SK-N-SH (cell line): ENCODE measurements at regions not wholly inside any gene's neighbourhood (a gene's known extent, or its start where the extent isn't known, plus 50 kb on each side); places are given as distances from the start of the nearest gene placed in this dataset.

Experiments used
- CTCF ChIA-PET: fragments of 300-600, 350-600 bp; formaldehyde crosslinking; extraction: SDS; loops from one replicate; lab custom pipeline; 2021; lab: Yijun Ruan, JAX
- POLR2A ChIA-PET: fragments of 350-600 bp; sonication (Branson Sonifier 250); formaldehyde crosslinking; extraction: SDS; loops from one replicate; lab custom pipeline; 2020; ENCODE audit warnings: antibody characterized with exemption, inconsistent platforms; lab: Yijun Ruan, JAX
- DNase-seq: peaks from one replicate; pipeline ENCODE4 v3.0.0; 2012
- H2AFZ ChIP-seq: fragments of 200-600 bp; sonication (generic); 2 replicates; pipeline ENCODE4 v1.8.1; 2016; ENCODE audit warnings: antibody characterized with exemption, mild to moderate bottlenecking, low read depth
- H3F3A ChIP-seq: fragments of 200-600 bp; sonication (generic); replicated peaks from 2 replicates; pipeline ENCODE3; 2016; ENCODE audit warnings: antibody characterized with exemption, mild to moderate bottlenecking; ENCODE audit not compliant: insufficient read depth
- H3K27ac ChIP-seq, 2 experiments: fragments of 200-500 bp in 1 of 2; fragments of 200-600 bp in 1 of 2; sonication (Bioruptor generic) in 1 of 2; sonication (generic), shearing (Covaris generic) in 1 of 2; 2 replicates each; pipeline versions ENCODE4 v1.5.1 to v1.6.1; 2014 to 2016; ENCODE audit warnings: low read depth in 2 of 2, inconsistent platforms in 1 of 2, low read length in 1 of 2, mild to moderate bottlenecking in 1 of 2, mixed read lengths in 1 of 2
- H3K27me3 ChIP-seq: fragments of 200-600 bp; sonication (generic), shearing (Covaris generic); 2 replicates; pipeline ENCODE4 v1.6.1; 2016; ENCODE audit warnings: mixed run types; ENCODE audit not compliant: insufficient read depth
- H3K36me3 ChIP-seq, 2 experiments: fragments of 200-500 bp in 1 of 2; fragments of 200-600 bp in 1 of 2; sonication (Bioruptor generic) in 1 of 2; sonication (generic) in 1 of 2; replicated peaks in 1 of 2; 2 replicates each; pipeline versions ENCODE3 to v1.5.1; 2014 to 2016; ENCODE audit warnings: low read length in 1 of 2, mild to moderate bottlenecking in 1 of 2; ENCODE audit not compliant: insufficient read depth in 2 of 2, control insufficient read depth in 1 of 2
- H3K4me1 ChIP-seq, 2 experiments: fragments of 200-500 bp in 1 of 2; fragments of 200-600 bp in 1 of 2; sonication (Bioruptor generic) in 1 of 2; sonication (generic), shearing (Covaris generic) in 1 of 2; 2 replicates each; pipeline versions ENCODE4 v1.5.1 to v1.6.1; 2014 to 2016; ENCODE audit warnings: low read depth in 1 of 2, low read length in 1 of 2, mixed run types in 1 of 2; ENCODE audit not compliant: insufficient read depth in 2 of 2, control insufficient read depth in 1 of 2
- H3K4me2 ChIP-seq: fragments of 200-600 bp; sonication (generic), shearing (Covaris generic); 2 replicates; pipeline ENCODE4 v1.6.1; 2017; ENCODE audit warnings: mixed run types
- H3K4me3 ChIP-seq, 2 experiments: fragments of 200-500 bp in 1 of 2; fragments of 200-600 bp in 1 of 2; sonication (Bioruptor generic) in 1 of 2; sonication (generic), shearing (Covaris generic) in 1 of 2; 2 replicates each; pipeline versions ENCODE4 v1.5.1 to v1.8.1; 2014 to 2016; ENCODE audit warnings: low read depth in 2 of 2, inconsistent platforms in 1 of 2, low read length in 1 of 2, mild to moderate bottlenecking in 1 of 2, mixed read lengths in 1 of 2, moderate library complexity in 1 of 2
- H3K79me2 ChIP-seq: fragments of 200-600 bp; sonication (generic); 2 replicates; pipeline ENCODE4 v1.8.1; 2017; ENCODE audit warnings: mild to moderate bottlenecking; ENCODE audit not compliant: insufficient read depth
- H3K9ac ChIP-seq: fragments of 200-600 bp; sonication (generic); 2 replicates; pipeline ENCODE4 v1.6.1; 2017; ENCODE audit warnings: mixed run types
- H3K9me2 ChIP-seq: fragments of 200-600 bp; sonication (generic); 2 replicates; pipeline ENCODE4 v1.6.1; 2017; ENCODE audit warnings: mixed run types
- H3K9me3 ChIP-seq: fragments of 200-600 bp; sonication (generic); 2 replicates; pipeline ENCODE4 v1.6.1; 2017; ENCODE audit warnings: mixed run types, mild to moderate bottlenecking, moderate library complexity
- H4K20me1 ChIP-seq: fragments of 200-600 bp; sonication (generic); 2 replicates; pipeline ENCODE4 v1.6.1; 2017; ENCODE audit warnings: mild to moderate bottlenecking, mixed run types; ENCODE audit not compliant: insufficient read depth
- CHD2 ChIP-seq: fragments of 150-350 bp; IDR thresholded peaks from 2 replicates; pipeline ENCODE4 v1.6.1; 2018; ENCODE audit warnings: low read length; ENCODE audit not compliant: partially characterized antibody
- EZH2phosphoT487 ChIP-seq: fragments of 200-600 bp; sonication (generic); IDR thresholded peaks from 2 replicates; pipeline ENCODE4 v1.6.1; 2017; ENCODE audit warnings: low read depth, mixed run types, mild to moderate bottlenecking, antibody characterized with exemption, moderate library complexity, borderline replicate concordance
- FOSL2 ChIP-seq: IDR thresholded peaks from 2 replicates; pipeline ENCODE4 v1.4.0; 2012; ENCODE audit warnings: low read depth, mild to moderate bottlenecking, moderate library complexity, borderline replicate concordance
- FOXJ3 ChIP-seq: sonication (generic); formaldehyde crosslinking; IDR thresholded peaks from 2 replicates; pipeline ENCODE4 v1.5.1; 2020; ENCODE audit warnings: mild to moderate bottlenecking, missing genetic modification reagents
- GABPA ChIP-seq: IDR thresholded peaks from 2 replicates; pipeline ENCODE4 v1.4.0; 2012; ENCODE audit warnings: low read depth, mild to moderate bottlenecking
- MEF2A ChIP-seq: IDR thresholded peaks from 2 replicates; pipeline ENCODE4 v1.4.0; 2012; ENCODE audit warnings: low read depth, borderline replicate concordance
- NFIC ChIP-seq: IDR thresholded peaks from 2 replicates; pipeline ENCODE4 v1.4.0; 2012; ENCODE audit warnings: borderline replicate concordance
- POLR2AphosphoS5 ChIP-seq: IDR thresholded peaks from 2 replicates; pipeline ENCODE4 v1.6.1; 2012; ENCODE audit warnings: low read depth, low read length
- RAD21 ChIP-seq: IDR thresholded peaks from 2 replicates; pipeline ENCODE4 v1.6.1; 2012; ENCODE audit warnings: mild to moderate bottlenecking, low read length
- RCOR1 ChIP-seq: fragments of 150-350 bp; IDR thresholded peaks from 2 replicates; pipeline ENCODE4 v1.6.1; 2017; ENCODE audit warnings: antibody characterized with exemption, low read length
- RXRA ChIP-seq: IDR thresholded peaks from 2 replicates; pipeline ENCODE4 v1.4.0; 2012; ENCODE audit warnings: low read depth, mild to moderate bottlenecking, borderline replicate concordance
- SMC3 ChIP-seq: IDR thresholded peaks from 2 replicates; pipeline ENCODE4 v1.6.1; 2012; ENCODE audit warnings: low read depth, low read length, improper control_type of control experiment
- TCF12 ChIP-seq: IDR thresholded peaks from 2 replicates; pipeline ENCODE4 v1.4.0; 2012
- WGBS: methylation state at CpG from one replicate; pipeline ENCODE4 v1.1.6; 2017; ENCODE audit warnings: low lambda C conversion rate; 5-methylcytosine and 5-hydroxymethylcytosine counted together
- TF ChIP-seq, protein P1 (sequence below): fragments of 150-350 bp; IDR thresholded peaks from 2 replicates; pipeline ENCODE4 v1.6.1; 2017; ENCODE audit warnings: antibody characterized with exemption, low read length, low read depth, borderline replicate concordance
- TF ChIP-seq, protein P2 (sequence below): IDR thresholded peaks from 2 replicates; pipeline ENCODE4; 2012
- TF ChIP-seq, protein P3 (sequence below): IDR thresholded peaks from 2 replicates; pipeline ENCODE4 v1.4.0; 2012; ENCODE audit warnings: low read depth
- TF ChIP-seq, protein P4 (sequence below): fragments of 200-600 bp; sonication (generic); IDR thresholded peaks from 2 replicates; pipeline ENCODE4 v1.6.1; 2017; ENCODE audit warnings: antibody characterized with exemption, mild to moderate bottlenecking, moderate library complexity

DNA sequence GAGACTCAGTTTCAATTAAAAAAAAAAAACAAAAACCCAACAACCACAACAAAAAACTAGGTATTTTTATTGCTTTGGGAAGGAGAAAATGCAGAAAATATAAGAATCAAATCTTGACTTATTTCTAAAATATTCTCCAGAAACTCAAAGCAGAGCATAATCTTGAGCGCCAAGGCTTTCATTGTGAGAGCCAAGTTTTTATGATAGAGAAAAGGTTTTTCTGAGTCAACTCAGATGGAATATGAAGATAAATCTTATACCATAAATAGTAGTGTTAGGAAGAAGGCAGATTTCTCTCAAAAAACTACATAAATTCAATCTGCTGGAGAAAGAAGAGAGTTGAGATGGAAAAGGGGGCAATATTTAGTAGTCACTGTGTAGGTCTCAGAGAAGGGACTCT lies 121.2 kb upstream of the OSR1 start:
- H4K20me1 ChIP-seq = no peaks in the 10 kb centered on the region
- no peak overlapping the region for H3K4me2 ChIP-seq
- H3K27me3 ChIP-seq = peaks cover 4% of the 10 kb centered on the region; the same call in 1 of the 2 replicates
- 61% methylated on average over 1 of the region's 1 CpG for WGBS
- ChIA-PET POLR2A (no interaction called here), CTCF (no interaction called here)
- H3K9ac ChIP-seq = no peak overlapping the region
- no peaks in the 10 kb centered on the region for H3K79me2 ChIP-seq
- H3F3A ChIP-seq = no peaks in the 10 kb centered on the region
- H3K4me1 ChIP-seq = no peaks in the 10 kb centered on the region
- DNase-seq = no peak
- no peak for TF ChIP-seq TCF12
- TF ChIP-seq NFIC = no peak
- no peak for TF ChIP-seq SMC3
- TF ChIP-seq, protein P1, sequence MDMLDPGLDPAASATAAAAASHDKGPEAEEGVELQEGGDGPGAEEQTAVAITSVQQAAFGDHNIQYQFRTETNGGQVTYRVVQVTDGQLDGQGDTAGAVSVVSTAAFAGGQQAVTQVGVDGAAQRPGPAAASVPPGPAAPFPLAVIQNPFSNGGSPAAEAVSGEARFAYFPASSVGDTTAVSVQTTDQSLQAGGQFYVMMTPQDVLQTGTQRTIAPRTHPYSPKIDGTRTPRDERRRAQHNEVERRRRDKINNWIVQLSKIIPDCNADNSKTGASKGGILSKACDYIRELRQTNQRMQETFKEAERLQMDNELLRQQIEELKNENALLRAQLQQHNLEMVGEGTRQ = no peak
- no peak for TF ChIP-seq FOXJ3 (CRISPR knock-in tag)
- TF ChIP-seq CHD2 = no peak
- TF ChIP-seq FOSL2 = no peak
- no peak for TF ChIP-seq RAD21
- TF ChIP-seq, protein P2, sequence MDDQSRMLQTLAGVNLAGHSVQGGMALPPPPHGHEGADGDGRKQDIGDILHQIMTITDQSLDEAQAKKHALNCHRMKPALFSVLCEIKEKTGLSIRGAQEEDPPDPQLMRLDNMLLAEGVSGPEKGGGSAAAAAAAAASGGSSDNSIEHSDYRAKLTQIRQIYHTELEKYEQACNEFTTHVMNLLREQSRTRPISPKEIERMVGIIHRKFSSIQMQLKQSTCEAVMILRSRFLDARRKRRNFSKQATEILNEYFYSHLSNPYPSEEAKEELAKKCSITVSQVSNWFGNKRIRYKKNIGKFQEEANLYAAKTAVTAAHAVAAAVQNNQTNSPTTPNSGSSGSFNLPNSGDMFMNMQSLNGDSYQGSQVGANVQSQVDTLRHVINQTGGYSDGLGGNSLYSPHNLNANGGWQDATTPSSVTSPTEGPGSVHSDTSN = no peak
- no peak for TF ChIP-seq GABPA
- TF ChIP-seq, protein P3, sequence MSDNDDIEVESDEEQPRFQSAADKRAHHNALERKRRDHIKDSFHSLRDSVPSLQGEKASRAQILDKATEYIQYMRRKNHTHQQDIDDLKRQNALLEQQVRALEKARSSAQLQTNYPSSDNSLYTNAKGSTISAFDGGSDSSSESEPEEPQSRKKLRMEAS = no peak
- no peak for TF ChIP-seq POLR2AphosphoS5
- TF ChIP-seq, protein P4, sequence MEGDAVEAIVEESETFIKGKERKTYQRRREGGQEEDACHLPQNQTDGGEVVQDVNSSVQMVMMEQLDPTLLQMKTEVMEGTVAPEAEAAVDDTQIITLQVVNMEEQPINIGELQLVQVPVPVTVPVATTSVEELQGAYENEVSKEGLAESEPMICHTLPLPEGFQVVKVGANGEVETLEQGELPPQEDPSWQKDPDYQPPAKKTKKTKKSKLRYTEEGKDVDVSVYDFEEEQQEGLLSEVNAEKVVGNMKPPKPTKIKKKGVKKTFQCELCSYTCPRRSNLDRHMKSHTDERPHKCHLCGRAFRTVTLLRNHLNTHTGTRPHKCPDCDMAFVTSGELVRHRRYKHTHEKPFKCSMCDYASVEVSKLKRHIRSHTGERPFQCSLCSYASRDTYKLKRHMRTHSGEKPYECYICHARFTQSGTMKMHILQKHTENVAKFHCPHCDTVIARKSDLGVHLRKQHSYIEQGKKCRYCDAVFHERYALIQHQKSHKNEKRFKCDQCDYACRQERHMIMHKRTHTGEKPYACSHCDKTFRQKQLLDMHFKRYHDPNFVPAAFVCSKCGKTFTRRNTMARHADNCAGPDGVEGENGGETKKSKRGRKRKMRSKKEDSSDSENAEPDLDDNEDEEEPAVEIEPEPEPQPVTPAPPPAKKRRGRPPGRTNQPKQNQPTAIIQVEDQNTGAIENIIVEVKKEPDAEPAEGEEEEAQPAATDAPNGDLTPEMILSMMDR = no peak
- TF ChIP-seq RCOR1 = no peak
- no peak for TF ChIP-seq EZH2phosphoT487
- no peak for TF ChIP-seq RXRA
- no peak for TF ChIP-seq MEF2A
- no peaks in the 10 kb centered on the region for H3K9me3 ChIP-seq
- no peak overlapping the region for H3K27ac ChIP-seq
- no peak overlapping the region for H2AFZ ChIP-seq
- no peaks in the 10 kb centered on the region for H3K9me2 ChIP-seq
- no peaks in the 10 kb centered on the region for H3K36me3 ChIP-seq
- no peak overlapping the region for H3K4me3 ChIP-seq
